Activated naive CD4-positive, alpha-beta T cell treated with anti-CD3 and anti-CD28 coated beads, Interleukin-2, amount 50 U/mL, for 24 hours (primary cell): ENCODE measurements at regions not wholly inside any gene's neighbourhood (a gene's known extent, or its start where the extent isn't known, plus 50 kb on each side); places are given as distances from the start of the nearest gene placed in this dataset.

Source experiments
- H3K27ac Mint-ChIP-seq: one replicate; pipeline ENCODE4 v1.8.0; 2021; ENCODE audit warnings: mild to moderate bottlenecking, mixed read lengths
- H3K27me3 Mint-ChIP-seq: one replicate; pipeline ENCODE4 v1.8.0; 2021; ENCODE audit warnings: mixed read lengths
- H3K36me3 Mint-ChIP-seq: one replicate; pipeline ENCODE4 v1.8.0; 2021; ENCODE audit warnings: mixed read lengths
- H3K4me1 Mint-ChIP-seq: one replicate; pipeline ENCODE4 v1.8.0; 2021; ENCODE audit warnings: mixed read lengths
- H3K4me3 Mint-ChIP-seq: one replicate; pipeline ENCODE4 v1.8.0; 2021; ENCODE audit warnings: mild to moderate bottlenecking, mixed read lengths
- H3K9me3 Mint-ChIP-seq: one replicate; pipeline ENCODE4 v1.8.0; 2021; ENCODE audit warnings: mixed read lengths

DNA sequence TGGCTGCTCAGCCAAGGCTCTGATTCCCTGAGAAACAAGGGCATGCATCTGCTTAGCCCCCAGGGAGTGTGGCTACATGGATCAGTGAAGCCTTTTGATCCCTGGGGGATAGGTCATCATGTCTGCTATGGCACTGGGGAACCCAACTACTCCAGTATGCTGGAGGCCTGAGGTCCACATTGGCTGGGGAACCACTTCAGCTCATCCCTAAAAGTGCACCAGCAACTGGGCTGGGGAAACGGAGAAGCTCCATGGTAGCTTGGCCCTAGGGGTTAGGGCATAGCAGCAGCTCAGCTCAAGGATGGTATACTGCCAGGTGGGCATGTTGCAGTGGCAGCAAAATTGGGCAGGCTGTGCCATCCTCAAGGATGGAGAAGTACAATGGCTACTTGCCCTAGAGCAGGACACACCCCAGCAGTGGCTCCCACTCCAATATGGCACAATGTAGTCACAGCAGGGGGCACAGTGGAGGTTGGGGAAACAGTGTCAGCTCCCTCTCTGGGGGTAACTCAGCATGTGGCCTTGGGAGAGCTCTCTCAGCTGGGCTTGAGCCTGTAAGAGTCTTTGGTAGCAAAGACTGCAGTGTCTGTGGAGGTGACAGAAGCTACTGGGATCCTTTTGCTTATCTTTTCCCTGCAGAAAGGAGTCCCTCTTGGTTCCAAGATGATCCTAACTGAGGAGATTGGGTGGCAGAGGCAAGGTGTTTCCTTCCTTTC, 111.5 kb upstream of the FSTL4 start:
- Mint-ChIP-seq H3K27ac (no peak overlapping the region), H3K4me1 (no peaks in the 10 kb centered on the region), H3K9me3 (peaks cover 22% of the 10 kb centered on the region), H3K36me3 (peaks cover 2% of the 10 kb centered on the region), H3K4me3 (no peak overlapping the region), H3K27me3 (peaks cover 11% of the 10 kb centered on the region)

- H3K9me3 Mint-ChIP-seq, result peaks cover 22% of the 10 kb centered on the region
- H3K36me3 Mint-ChIP-seq, result peaks cover 2% of the 10 kb centered on the region
- peaks cover 13% of the 10 kb centered on the region for H3K27me3 Mint-ChIP-seq
- no peak overlapping the region for H3K4me3 Mint-ChIP-seq
- H3K27ac Mint-ChIP-seq, result no peak overlapping the region
- H3K4me1 Mint-ChIP-seq, result no peaks in the 10 kb centered on the region
Observed at GRCh38 chr5:133723126-133723525, 110.8 kb upstream of the FSTL4 start.

- no peaks in the 10 kb centered on the region for H3K4me1 Mint-ChIP-seq
- H3K9me3 Mint-ChIP-seq, result peaks cover 22% of the 10 kb centered on the region
- no peak overlapping the region for H3K4me3 Mint-ChIP-seq
- H3K36me3 Mint-ChIP-seq, result peaks cover 2% of the 10 kb centered on the region
- peaks cover 13% of the 10 kb centered on the region for H3K27me3 Mint-ChIP-seq
- no peak overlapping the region for H3K27ac Mint-ChIP-seq
Observed at GRCh38 chr5:133721365-133721764, 109.0 kb upstream of the FSTL4 start.

DNA sequence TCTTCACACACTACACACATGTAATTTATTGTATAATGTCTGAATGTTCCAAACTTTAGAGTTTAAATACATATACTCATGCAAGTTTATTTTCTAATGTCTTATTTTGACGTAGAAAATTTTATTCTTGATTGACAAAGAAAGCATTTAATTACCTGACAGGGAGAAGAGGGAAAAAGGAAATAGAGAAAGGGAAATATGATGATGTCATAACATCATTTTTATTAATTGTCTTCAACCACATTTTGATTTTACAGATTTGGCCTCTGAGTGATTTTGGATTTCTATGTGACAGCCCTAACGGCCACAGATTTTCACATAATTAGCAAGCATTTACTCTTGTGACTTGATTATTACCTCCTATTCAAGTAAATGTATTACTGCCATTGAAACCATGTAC, 106.1 kb upstream of the FSTL4 start:
- peaks cover 2% of the 10 kb centered on the region for H3K36me3 Mint-ChIP-seq
- H3K27ac Mint-ChIP-seq, result no peak overlapping the region
- H3K4me1 Mint-ChIP-seq, result no peaks in the 10 kb centered on the region
- peaks cover 22% of the 10 kb centered on the region for H3K9me3 Mint-ChIP-seq
- peaks cover 7% of the 10 kb centered on the region for H3K27me3 Mint-ChIP-seq
- no peak overlapping the region for H3K4me3 Mint-ChIP-seq

GRCh38 chr5:133716532-133717183, 104.3 kb upstream of the FSTL4 start:
- Mint-ChIP-seq H3K36me3 (peaks cover 2% of the 10 kb centered on the region), H3K27me3 (peaks cover 5% of the 10 kb centered on the region), H3K4me3 (no peak overlapping the region), H3K4me1 (no peaks in the 10 kb centered on the region), H3K27ac (no peak overlapping the region), H3K9me3 (peaks cover 10% of the 10 kb centered on the region)

DNA sequence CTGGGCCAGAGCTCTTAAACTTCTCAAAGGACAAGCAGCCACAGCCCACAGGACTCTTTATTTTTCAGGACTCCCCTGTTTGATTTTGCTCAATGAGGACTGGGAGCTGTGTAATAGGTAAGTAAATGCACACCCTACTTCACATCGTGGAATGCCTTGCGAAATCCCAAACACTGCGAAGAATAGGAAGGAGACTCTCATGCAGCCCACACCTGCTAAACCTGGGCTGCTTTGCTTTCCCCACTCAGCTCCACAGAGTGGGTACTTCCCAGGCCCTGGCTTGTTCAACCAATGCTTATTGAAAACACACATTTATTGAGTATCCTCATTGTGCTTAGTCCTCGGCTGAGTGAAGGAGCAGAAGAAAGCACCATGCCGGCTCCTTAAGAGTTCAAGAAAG, 103.3 kb upstream of the FSTL4 start:
- Mint-ChIP-seq H3K4me3 (no peak overlapping the region), H3K27me3 (peaks cover 7% of the 10 kb centered on the region), H3K9me3 (peaks cover under 1% of the 10 kb centered on the region), H3K27ac (no peak overlapping the region), H3K36me3 (no peaks in the 10 kb centered on the region), H3K4me1 (no peaks in the 10 kb centered on the region)

DNA sequence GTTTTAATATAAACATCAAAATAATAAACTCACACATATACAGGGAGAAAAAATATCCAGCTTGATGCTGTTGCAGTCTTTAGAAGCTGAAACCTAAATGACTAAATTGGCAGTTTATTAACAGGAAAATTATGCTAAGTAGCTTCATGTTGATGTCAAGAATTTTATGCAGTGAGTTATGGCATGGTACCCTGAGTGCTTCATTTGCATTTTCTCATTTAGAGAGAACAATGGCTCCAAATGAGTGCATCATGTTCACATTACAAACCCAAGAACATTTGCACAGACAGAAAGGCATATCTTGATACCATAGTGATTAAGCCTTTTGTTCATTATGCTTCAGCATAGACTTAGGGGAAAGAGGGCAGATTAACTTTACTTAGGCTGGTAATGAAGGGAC, 102.9 kb upstream of the FSTL4 start:
- H3K36me3 Mint-ChIP-seq, result no peaks in the 10 kb centered on the region
- H3K9me3 Mint-ChIP-seq, result no peaks in the 10 kb centered on the region
- H3K4me3 Mint-ChIP-seq, result no peak overlapping the region
- H3K27me3 Mint-ChIP-seq, result peaks cover 7% of the 10 kb centered on the region
- H3K27ac Mint-ChIP-seq, result no peak overlapping the region
- H3K4me1 Mint-ChIP-seq, result no peaks in the 10 kb centered on the region

DNA sequence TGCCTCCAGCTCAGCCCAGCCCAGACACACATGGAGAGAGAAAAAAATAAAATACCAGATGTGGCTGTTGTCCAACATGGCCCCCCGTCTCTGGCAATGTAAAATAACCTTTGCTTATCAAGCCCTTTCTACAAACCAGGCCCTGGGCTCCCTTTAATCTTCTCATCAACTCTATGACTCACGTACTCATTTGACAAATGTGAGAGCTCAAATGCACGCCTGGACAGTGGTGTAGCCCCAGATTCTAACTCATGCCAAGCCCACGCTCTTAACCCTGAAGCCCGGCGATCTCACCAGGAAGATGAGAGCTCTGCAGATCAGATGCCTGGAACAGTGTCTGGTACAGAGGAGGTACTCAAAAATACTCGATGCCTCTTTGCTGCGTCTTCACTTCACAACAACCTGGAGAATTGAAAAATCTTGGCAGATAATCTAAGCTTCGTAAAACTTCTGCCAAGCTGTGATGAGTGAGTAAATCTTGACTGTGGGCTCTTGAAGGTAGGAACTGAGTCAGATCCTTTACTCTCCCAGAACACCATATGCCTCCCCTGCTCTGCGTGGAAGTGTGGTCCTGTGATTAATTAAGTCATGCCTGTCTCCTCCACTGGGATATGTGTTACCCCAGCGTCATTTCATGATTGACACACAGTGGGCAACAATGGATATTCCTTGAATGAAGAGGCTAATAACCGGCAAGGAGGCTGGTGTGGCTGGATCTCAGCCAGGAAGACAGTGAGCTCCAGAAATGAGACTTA, 102.0 kb upstream of the FSTL4 start:
- no peak overlapping the region for H3K27ac Mint-ChIP-seq
- no peaks in the 10 kb centered on the region for H3K36me3 Mint-ChIP-seq
- H3K27me3 Mint-ChIP-seq, result peaks cover 7% of the 10 kb centered on the region
- no peaks in the 10 kb centered on the region for H3K4me1 Mint-ChIP-seq
- H3K9me3 Mint-ChIP-seq, result no peaks in the 10 kb centered on the region
- no peak overlapping the region for H3K4me3 Mint-ChIP-seq

- H3K9me3 Mint-ChIP-seq, result no peaks in the 10 kb centered on the region
- peaks cover 7% of the 10 kb centered on the region for H3K27me3 Mint-ChIP-seq
- no peaks in the 10 kb centered on the region for H3K4me1 Mint-ChIP-seq
- no peak overlapping the region for H3K4me3 Mint-ChIP-seq
- no peak overlapping the region for H3K27ac Mint-ChIP-seq
- H3K36me3 Mint-ChIP-seq, result no peaks in the 10 kb centered on the region
Observed at GRCh38 chr5:133713751-133714150, 101.4 kb upstream of the FSTL4 start.

DNA sequence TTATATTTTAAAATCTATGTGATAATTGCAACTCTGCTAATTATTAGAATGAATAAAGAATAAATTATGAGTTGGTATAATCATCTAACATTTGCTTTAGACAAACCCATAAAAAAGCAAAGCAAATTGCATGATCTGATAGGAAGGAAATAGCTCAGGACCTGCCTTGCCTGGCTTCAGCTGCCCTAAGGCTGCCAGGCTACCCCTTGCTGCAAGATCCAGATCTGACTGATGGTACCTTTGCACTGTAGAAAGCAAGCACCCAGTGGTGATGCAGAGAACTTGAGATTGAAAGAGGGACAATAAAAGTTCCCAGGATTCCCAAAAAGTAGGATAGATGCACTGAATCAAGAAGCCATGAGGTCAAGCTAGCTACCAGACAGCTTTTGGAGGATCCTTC, 100.9 kb upstream of the FSTL4 start:
- no peaks in the 10 kb centered on the region for H3K36me3 Mint-ChIP-seq
- no peaks in the 10 kb centered on the region for H3K4me1 Mint-ChIP-seq
- peaks cover 5% of the 10 kb centered on the region for H3K27me3 Mint-ChIP-seq
- no peak overlapping the region for H3K4me3 Mint-ChIP-seq
- no peaks in the 10 kb centered on the region for H3K9me3 Mint-ChIP-seq
- H3K27ac Mint-ChIP-seq, result no peak overlapping the region

GRCh38 chr5:133712562-133712961, 100.2 kb upstream of the FSTL4 start:
- Mint-ChIP-seq H3K27ac (no peak overlapping the region), H3K36me3 (no peaks in the 10 kb centered on the region), H3K27me3 (peaks cover 4% of the 10 kb centered on the region), H3K4me1 (no peaks in the 10 kb centered on the region), H3K4me3 (no peak overlapping the region), H3K9me3 (no peaks in the 10 kb centered on the region)

GRCh38 chr5:133709209-133709725, 96.9 kb upstream of the FSTL4 start:
- Mint-ChIP-seq H3K36me3 (no peaks in the 10 kb centered on the region), H3K4me1 (no peaks in the 10 kb centered on the region), H3K27me3 (peaks cover 4% of the 10 kb centered on the region), H3K4me3 (no peak overlapping the region), H3K9me3 (no peaks in the 10 kb centered on the region), H3K27ac (no peak overlapping the region)

DNA sequence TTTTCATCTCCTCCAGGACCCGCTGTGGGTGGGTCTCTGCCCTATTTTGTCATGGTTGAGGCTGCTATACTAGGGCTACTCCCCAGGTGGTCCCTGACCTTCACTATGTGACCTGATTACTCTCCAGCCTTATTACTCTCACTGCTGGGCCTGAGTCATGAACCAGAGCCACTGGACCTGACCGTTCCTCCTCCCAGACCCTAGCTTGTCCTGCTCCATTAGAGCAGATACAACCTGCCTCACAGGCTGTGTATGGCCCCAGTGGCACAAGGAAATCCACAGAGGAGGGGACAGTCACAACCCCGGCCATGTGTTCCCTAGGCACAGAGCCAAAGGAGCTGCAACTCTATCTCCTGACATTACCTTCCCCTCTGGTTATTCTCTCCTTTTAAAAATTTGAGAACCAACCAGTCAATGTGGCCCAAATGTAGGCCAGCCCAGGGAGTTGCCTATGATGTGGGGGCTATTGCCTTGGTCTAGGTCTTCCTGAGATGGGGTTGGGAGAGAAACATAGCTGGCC, 96.0 kb upstream of the FSTL4 start:
- peaks cover 4% of the 10 kb centered on the region for H3K27me3 Mint-ChIP-seq
- H3K27ac Mint-ChIP-seq, result no peak overlapping the region
- H3K4me3 Mint-ChIP-seq, result no peak overlapping the region
- no peaks in the 10 kb centered on the region for H3K4me1 Mint-ChIP-seq
- no peaks in the 10 kb centered on the region for H3K9me3 Mint-ChIP-seq
- no peaks in the 10 kb centered on the region for H3K36me3 Mint-ChIP-seq

DNA sequence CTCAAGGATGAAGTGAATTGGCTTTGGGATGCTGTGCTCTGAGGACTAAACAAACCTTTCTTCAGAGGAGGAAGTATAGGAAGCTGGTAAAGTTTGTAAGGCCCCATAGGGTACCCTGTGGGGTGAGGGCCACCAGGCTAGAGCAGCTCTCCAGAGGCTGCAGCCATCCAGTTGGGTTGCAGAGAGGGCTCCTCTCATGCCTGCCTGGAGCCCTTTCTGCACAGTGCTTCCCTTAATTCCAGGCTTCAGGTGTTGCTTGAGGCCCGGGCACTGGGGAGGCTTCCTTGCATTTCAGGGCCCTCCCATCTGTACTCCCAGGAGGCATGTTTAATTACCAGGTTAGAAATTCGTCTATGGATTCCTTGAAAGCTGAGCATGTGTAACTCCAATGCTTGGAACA, 95.3 kb upstream of the FSTL4 start:
- no peak overlapping the region for H3K27ac Mint-ChIP-seq
- no peaks in the 10 kb centered on the region for H3K36me3 Mint-ChIP-seq
- H3K27me3 Mint-ChIP-seq, result peaks cover 3% of the 10 kb centered on the region
- no peaks in the 10 kb centered on the region for H3K4me1 Mint-ChIP-seq
- H3K9me3 Mint-ChIP-seq, result no peaks in the 10 kb centered on the region
- H3K4me3 Mint-ChIP-seq, result no peak overlapping the region

DNA sequence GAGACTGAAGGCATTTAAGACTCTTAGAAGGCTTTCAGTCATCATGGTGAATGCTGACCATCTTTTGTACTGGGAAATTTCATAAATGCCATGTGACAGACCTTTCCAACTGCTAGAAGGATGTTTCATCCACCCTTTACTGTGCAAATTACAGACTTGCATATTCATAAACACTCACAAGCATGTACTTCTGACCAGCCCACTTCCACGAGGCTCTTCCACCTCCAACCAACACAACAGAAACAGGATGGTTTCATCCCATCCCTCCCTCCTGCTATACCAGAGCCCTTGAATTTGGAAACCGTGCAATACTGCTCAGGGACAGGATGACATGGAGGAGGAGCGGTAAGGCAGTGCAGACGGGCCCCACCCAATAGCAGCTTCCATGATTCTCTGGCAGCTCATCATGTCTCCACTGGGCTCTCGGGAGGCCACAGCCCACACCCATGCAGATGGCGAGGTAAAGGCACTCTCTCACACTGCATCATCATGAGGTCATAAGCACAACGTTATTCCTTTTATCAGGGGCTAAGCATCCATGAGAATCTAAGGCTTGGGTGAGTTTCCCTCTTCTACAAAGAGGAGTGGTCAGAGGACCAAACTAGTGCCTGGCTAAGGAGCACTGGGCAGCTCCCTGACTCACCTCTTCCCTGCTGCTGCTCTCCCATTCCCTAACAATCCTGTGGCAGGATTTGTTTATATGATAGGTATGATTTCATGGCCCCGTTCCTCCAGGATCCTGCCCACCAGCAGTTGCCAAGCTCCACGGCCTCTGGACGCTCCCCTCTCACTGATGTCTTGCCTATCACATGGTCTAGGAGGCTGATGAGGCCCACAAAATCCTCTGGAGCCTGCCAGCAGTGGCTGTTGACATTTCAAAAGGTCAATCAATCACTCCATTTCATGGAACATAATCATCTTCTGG, 94.4 kb upstream of the FSTL4 start:
- Mint-ChIP-seq H3K9me3 (no peaks in the 10 kb centered on the region), H3K27me3 (peaks cover 3% of the 10 kb centered on the region), H3K36me3 (no peaks in the 10 kb centered on the region), H3K4me1 (no peaks in the 10 kb centered on the region), H3K4me3 (no peak overlapping the region), H3K27ac (no peak overlapping the region)
